Neural cell (in vitro differentiated cells): ENCODE measurements at regions not wholly inside any gene's neighbourhood (a gene's known extent, or its start where the extent isn't known, plus 50 kb on each side); places are given as distances from the start of the nearest gene placed in this dataset.
A peak's percentile ranks its signal among the peaks of the same experiment; 100 is the strongest.

Experiments
- EP300 ChIP-seq: fragments of 450-650 bp; conservative IDR thresholded peaks from 2 replicates; pipeline ENCODE4 v1.6.1; 2014; ENCODE audit warnings: antibody characterized with exemption, mild to moderate bottlenecking, moderate library complexity; ENCODE audit not compliant: poor library complexity, severe bottlenecking
- EZH2 ChIP-seq: fragments of 200-600, 300-800 bp; shearing (Covaris generic), sonication (generic); IDR thresholded peaks from 2 replicates; pipeline ENCODE4 v1.6.1; 2014; ENCODE audit warnings: antibody characterized with exemption, low read length, borderline replicate concordance, mild to moderate bottlenecking; ENCODE audit not compliant: insufficient read depth, poor library complexity, severe bottlenecking
- RAD21 ChIP-seq: fragments of 450-650 bp; conservative IDR thresholded peaks from 2 replicates; pipeline ENCODE4 v1.6.1; 2014; ENCODE audit warnings: antibody characterized with exemption, mild to moderate bottlenecking, moderate library complexity
- SMC3 ChIP-seq: fragments of 450-650 bp; conservative IDR thresholded peaks from 2 replicates; pipeline ENCODE4 v1.6.1; 2014; ENCODE audit warnings: antibody characterized with exemption, mild to moderate bottlenecking, moderate library complexity; ENCODE audit not compliant: poor library complexity
- TF ChIP-seq, protein P1 (sequence below): fragments of 450-650 bp; IDR thresholded peaks from 2 replicates; pipeline ENCODE4 v1.5.1; 2014; ENCODE audit warnings: antibody characterized with exemption, mild to moderate bottlenecking, moderate library complexity; ENCODE audit not compliant: poor library complexity, severe bottlenecking
- TF ChIP-seq, protein P2 (sequence below): IDR thresholded peaks from 2 replicates; pipeline ENCODE4 v1.6.1; 2012; ENCODE audit warnings: borderline replicate concordance

- TF ChIP-seq, protein P1, sequence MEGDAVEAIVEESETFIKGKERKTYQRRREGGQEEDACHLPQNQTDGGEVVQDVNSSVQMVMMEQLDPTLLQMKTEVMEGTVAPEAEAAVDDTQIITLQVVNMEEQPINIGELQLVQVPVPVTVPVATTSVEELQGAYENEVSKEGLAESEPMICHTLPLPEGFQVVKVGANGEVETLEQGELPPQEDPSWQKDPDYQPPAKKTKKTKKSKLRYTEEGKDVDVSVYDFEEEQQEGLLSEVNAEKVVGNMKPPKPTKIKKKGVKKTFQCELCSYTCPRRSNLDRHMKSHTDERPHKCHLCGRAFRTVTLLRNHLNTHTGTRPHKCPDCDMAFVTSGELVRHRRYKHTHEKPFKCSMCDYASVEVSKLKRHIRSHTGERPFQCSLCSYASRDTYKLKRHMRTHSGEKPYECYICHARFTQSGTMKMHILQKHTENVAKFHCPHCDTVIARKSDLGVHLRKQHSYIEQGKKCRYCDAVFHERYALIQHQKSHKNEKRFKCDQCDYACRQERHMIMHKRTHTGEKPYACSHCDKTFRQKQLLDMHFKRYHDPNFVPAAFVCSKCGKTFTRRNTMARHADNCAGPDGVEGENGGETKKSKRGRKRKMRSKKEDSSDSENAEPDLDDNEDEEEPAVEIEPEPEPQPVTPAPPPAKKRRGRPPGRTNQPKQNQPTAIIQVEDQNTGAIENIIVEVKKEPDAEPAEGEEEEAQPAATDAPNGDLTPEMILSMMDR = no peak
- TF ChIP-seq EZH2 (no peak), EP300 (peak; percentile 32), SMC3 (no peak), RAD21 (no peak)
- TF ChIP-seq, protein P2, sequence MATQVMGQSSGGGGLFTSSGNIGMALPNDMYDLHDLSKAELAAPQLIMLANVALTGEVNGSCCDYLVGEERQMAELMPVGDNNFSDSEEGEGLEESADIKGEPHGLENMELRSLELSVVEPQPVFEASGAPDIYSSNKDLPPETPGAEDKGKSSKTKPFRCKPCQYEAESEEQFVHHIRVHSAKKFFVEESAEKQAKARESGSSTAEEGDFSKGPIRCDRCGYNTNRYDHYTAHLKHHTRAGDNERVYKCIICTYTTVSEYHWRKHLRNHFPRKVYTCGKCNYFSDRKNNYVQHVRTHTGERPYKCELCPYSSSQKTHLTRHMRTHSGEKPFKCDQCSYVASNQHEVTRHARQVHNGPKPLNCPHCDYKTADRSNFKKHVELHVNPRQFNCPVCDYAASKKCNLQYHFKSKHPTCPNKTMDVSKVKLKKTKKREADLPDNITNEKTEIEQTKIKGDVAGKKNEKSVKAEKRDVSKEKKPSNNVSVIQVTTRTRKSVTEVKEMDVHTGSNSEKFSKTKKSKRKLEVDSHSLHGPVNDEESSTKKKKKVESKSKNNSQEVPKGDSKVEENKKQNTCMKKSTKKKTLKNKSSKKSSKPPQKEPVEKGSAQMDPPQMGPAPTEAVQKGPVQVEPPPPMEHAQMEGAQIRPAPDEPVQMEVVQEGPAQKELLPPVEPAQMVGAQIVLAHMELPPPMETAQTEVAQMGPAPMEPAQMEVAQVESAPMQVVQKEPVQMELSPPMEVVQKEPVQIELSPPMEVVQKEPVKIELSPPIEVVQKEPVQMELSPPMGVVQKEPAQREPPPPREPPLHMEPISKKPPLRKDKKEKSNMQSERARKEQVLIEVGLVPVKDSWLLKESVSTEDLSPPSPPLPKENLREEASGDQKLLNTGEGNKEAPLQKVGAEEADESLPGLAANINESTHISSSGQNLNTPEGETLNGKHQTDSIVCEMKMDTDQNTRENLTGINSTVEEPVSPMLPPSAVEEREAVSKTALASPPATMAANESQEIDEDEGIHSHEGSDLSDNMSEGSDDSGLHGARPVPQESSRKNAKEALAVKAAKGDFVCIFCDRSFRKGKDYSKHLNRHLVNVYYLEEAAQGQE = peak; percentile 61
Observed at GRCh38 chr12:113537046-113537750, 65.5 kb upstream of the LHX5 start.
